ENCODE measurements at regions not wholly inside any gene's neighbourhood (a gene's known extent, or its start where the extent isn't known, plus 50 kb on each side); places are given as distances from the start of the nearest gene placed in this dataset.

- 92 to 97% (median 96%) methylated on average over 4 of the region's 4 CpGs for WGBS, 4 donors
- TF ChIP-seq POLR2A (IDR thresholded peaks at IDR 0.05): no peak
- TF ChIP-seq, protein P1, sequence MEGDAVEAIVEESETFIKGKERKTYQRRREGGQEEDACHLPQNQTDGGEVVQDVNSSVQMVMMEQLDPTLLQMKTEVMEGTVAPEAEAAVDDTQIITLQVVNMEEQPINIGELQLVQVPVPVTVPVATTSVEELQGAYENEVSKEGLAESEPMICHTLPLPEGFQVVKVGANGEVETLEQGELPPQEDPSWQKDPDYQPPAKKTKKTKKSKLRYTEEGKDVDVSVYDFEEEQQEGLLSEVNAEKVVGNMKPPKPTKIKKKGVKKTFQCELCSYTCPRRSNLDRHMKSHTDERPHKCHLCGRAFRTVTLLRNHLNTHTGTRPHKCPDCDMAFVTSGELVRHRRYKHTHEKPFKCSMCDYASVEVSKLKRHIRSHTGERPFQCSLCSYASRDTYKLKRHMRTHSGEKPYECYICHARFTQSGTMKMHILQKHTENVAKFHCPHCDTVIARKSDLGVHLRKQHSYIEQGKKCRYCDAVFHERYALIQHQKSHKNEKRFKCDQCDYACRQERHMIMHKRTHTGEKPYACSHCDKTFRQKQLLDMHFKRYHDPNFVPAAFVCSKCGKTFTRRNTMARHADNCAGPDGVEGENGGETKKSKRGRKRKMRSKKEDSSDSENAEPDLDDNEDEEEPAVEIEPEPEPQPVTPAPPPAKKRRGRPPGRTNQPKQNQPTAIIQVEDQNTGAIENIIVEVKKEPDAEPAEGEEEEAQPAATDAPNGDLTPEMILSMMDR (IDR thresholded peaks at IDR 0.05): no peak
- Histone ChIP-seq H3K4me1 (replicated peaks in 1 of 2) (peaks cover 8 to 10% of the 10 kb centered on the region in 2 donors), H3K9me3 (replicated peaks in 1 of 3) (no peaks in the 10 kb centered on the region), H3K36me3 (replicated peaks in 1 of 2) (no peaks in the 10 kb centered on the region), H3K4me3 (no peak overlapping the region), H3K27ac (peak overlapping the region in 1 of 5 donors; percentile 21), H3K27me3 (peaks cover 7% of the 10 kb centered on the region)
- intact Hi-C loops (cut with DNase I): no loop called here
- DNase-seq: no peak
These were observed 157.9 kb downstream of the RMI1 start for GRCh38 chr9:84138541-84138940.

- H3K27me3 ChIP-seq: peaks cover 7% of the 10 kb centered on the region
- WGBS, 4 donors: 31 to 44% (median 37%) methylated on average over 11 of the region's 11 CpGs
- DNase-seq: peak; percentile 65 to 85 (median 75)
- intact Hi-C loops (cut with DNase I): no loop called here
- peak overlapping the region in 1 of 4 donors; percentile 35 for H3K4me3 ChIP-seq
- no peaks in the 10 kb centered on the region for H3K9me3 ChIP-seq (replicated peaks in 1 of 3)
- peaks cover 8 to 10% of the 10 kb centered on the region in 2 donors for H3K4me1 ChIP-seq (replicated peaks in 1 of 2)
- H3K27ac ChIP-seq: peak overlapping the region in 2 of 5 donors; percentile 21 to 47
- no peak for TF ChIP-seq POLR2A (IDR thresholded peaks at IDR 0.05)
- TF ChIP-seq, protein P1 (IDR thresholded peaks at IDR 0.05): no peak
- no peaks in the 10 kb centered on the region for H3K36me3 ChIP-seq (replicated peaks in 1 of 2)
These were observed 158.9 kb downstream of the RMI1 start for GRCh38 chr9:84139296-84140070.

DNA sequence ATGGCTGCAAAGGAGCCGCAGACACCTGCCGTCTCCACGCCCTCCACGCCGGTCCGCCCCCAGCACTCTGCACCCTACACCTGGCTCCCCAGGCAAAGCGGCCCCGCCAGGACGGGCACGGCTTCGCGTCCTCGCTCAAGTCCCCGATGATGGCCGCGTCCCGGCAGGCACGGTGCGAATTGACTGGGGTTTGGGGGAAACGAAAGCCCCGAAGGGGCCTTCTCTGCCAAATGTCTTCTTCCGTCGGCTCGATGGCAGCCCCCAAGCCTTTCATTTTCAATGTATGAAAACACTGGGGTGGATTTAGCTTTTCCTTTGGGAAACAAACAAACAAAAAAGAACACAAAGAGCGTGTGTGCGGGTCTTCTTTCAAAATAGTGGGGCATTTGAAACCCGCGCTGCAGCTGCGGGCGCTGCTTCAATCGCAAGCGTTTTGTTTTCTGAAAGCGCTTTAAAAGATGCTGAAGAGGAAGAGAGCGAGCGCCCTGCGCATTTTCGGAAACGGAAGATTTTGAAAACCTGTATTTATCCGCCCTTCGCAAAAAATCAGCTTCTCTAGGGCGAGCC is 160.0 kb downstream of the RMI1 start:
- no peaks in the 10 kb centered on the region for H3K36me3 ChIP-seq (replicated peaks in 1 of 2)
- intact Hi-C loops (cut with DNase I): no loop called here
- peaks cover 8 to 10% of the 10 kb centered on the region in 2 donors for H3K4me1 ChIP-seq (replicated peaks in 1 of 2)
- H3K27ac ChIP-seq: peak overlapping the region in 1 of 5 donors; percentile 11
- H3K27me3 ChIP-seq: peaks cover 7% of the 10 kb centered on the region
- peak in 2 of 7 donors; percentile 24 to 29 for DNase-seq
- TF ChIP-seq POLR2A (IDR thresholded peaks at IDR 0.05): no peak
- TF ChIP-seq, protein P1 (IDR thresholded peaks at IDR 0.05): no peak
- 17 to 24% (median 19%) methylated on average over 39 to 41 of the region's 41 CpGs for WGBS, 4 donors
- H3K9me3 ChIP-seq (replicated peaks in 1 of 3): no peaks in the 10 kb centered on the region
- peak overlapping the region in 2 of 4 donors; percentile 25 to 46 for H3K4me3 ChIP-seq

DNA sequence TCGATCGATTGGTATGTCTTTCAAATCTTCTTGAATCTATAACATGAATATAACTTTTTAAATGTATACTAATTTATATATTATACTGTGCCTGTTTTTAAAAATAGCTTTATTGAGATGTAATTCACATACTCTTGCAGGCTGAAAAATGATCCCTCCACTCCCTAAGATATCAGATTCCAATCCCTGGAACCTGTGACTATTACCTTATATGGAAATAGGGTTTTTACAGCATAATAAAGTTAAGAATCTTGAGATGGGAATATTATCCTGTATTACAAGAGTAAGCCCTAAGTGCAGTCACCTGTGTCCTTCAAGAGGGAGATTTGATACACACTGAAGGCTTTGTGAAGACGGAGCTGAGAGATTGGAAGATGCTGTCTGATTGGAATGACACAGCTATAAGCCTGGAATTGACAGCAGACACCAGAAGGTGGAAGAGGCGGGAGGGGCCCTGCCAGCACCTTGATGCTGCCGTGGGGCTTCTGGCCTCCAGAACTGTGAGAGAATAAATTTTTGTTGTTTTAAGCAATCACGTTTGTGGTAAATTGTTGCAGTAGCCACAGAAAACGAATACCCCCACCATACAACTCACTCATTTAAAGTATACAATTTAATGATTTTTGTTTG is 161.3 kb downstream of the RMI1 start:
- no peak for DNase-seq
- no peak overlapping the region for H3K4me3 ChIP-seq
- 86 to 98% (median 87%) methylated on average over 7 of the region's 7 CpGs for WGBS, 4 donors
- H3K27ac ChIP-seq: no peak overlapping the region
- H3K36me3 ChIP-seq (replicated peaks in 1 of 2): no peaks in the 10 kb centered on the region
- H3K4me1 ChIP-seq (replicated peaks in 1 of 2): peaks cover 8 to 17% of the 10 kb centered on the region in 2 donors
- intact Hi-C loops (cut with DNase I): no loop called here
- no peaks in the 10 kb centered on the region for H3K9me3 ChIP-seq (replicated peaks in 1 of 3)
- no peak for TF ChIP-seq POLR2A (IDR thresholded peaks at IDR 0.05)
- TF ChIP-seq, protein P1 (IDR thresholded peaks at IDR 0.05): no peak
- peaks cover 7% of the 10 kb centered on the region for H3K27me3 ChIP-seq
